SK-N-MC (cell line): ENCODE measurements at regions not wholly inside any gene's neighbourhood (a gene's known extent, or its start where the extent isn't known, plus 50 kb on each side); places are given as distances from the start of the nearest gene placed in this dataset.

Experiments used
- EZH2 ChIP-seq: fragments of 200-600 bp; sonication (generic); IDR thresholded peaks from one replicate; pipeline ENCODE4 v1.6.1; 2017; ENCODE audit warnings: antibody characterized with exemption
- FOXP2 ChIP-seq: optimal IDR thresholded peaks from 2 replicates; pipeline ENCODE3; 2011; ENCODE audit warnings: mild to moderate bottlenecking, moderate library complexity; ENCODE audit not compliant: insufficient read depth; ENCODE audit errors: extremely low read length, control extremely low read depth
- POLR2AphosphoS5 ChIP-seq: IDR thresholded peaks from 2 replicates; pipeline ENCODE4 v1.6.1; 2012; ENCODE audit warnings: mild to moderate bottlenecking, low read depth, low read length, borderline replicate concordance

GRCh38 chr20:51249781-51250180 is 226.9 kb upstream of the KCNG1 start:
- TF ChIP-seq POLR2AphosphoS5 = no peak
- TF ChIP-seq EZH2 = no peak
- TF ChIP-seq FOXP2 = no peak
